Activated CD4-positive, alpha-beta T cell treated with anti-CD3 and anti-CD28 coated beads, Interleukin-2, amount 10 ng/mL, durations not matched to agents 24 days and 14 days (primary cell): ENCODE measurements at regions not wholly inside any gene's neighbourhood (a gene's known extent, or its start where the extent isn't known, plus 50 kb on each side); places are given as distances from the start of the nearest gene placed in this dataset.

Experiments
- DNase-seq: peaks from one replicate; pipeline ENCODE4 v3.0.0; 2022
- H3K27ac Mint-ChIP-seq: one replicate; pipeline ENCODE4 v1.8.0; 2022; ENCODE audit warnings: mild to moderate bottlenecking, mixed read lengths
- H3K27me3 Mint-ChIP-seq: one replicate; pipeline ENCODE4 v1.8.0; 2022; ENCODE audit warnings: mixed read lengths
- H3K36me3 Mint-ChIP-seq: one replicate; pipeline ENCODE4 v1.8.0; 2022; ENCODE audit warnings: low read depth, mild to moderate bottlenecking, mixed read lengths
- H3K4me1 Mint-ChIP-seq: one replicate; pipeline ENCODE4 v1.8.0; 2021; ENCODE audit warnings: mixed read lengths
- H3K4me3 Mint-ChIP-seq: one replicate; pipeline ENCODE4 v1.8.0; 2022; ENCODE audit warnings: mild to moderate bottlenecking, moderate library complexity, mixed read lengths
- H3K9me3 Mint-ChIP-seq: one replicate; pipeline ENCODE4 v1.8.0; 2021; ENCODE audit warnings: mixed read lengths
- intact Hi-C: fragments of 100-400 bp; cut with micrococcal nuclease; formaldehyde crosslinking; loops from one replicate; pipeline ENCODE4 v1.15.1; 2023

DNA sequence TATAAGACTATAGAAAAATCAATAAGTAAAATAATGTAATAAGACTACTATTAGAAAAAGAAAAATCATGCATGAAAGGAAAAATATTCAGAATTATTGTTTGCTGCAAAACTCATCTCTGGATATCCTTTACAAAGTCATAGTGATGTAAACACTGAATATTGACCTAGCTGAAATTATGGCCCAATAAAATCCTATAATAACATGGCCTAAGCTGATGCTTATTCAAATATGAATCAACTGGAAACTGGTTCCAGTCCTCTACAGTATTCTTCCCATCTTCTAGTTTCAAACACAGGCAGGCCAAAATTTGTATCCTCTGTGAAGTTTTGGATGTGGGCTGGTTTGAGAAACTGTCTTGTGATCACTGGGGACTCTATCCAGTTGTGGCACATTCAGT, 134.5 kb downstream of the CNTN3 start:
- intact Hi-C loops: no loop called here

DNA sequence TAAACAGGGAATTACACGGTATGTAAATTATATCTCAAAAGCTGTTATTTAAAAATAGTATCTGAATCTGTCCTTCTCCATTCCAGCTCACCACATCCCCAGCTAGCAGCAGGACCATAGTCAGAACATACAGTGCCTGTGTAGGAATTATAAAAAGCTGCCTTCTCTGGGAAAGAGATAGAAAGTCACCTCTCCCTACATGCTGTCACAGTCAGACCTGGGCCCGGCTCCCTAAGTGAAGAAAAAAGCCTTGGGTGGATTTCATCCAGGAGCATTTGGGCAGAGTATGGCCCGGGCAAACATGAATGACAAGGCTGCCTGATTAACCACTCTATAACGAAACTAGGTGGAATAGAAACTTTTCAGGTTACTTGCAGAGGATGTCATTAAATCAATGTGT, 144.1 kb downstream of the CNTN3 start:
- Mint-ChIP-seq H3K36me3 (no peaks in the 10 kb centered on the region), H3K4me3 (no peak overlapping the region), H3K27ac (no peak overlapping the region), H3K27me3 (no peaks in the 10 kb centered on the region), H3K4me1 (no peaks in the 10 kb centered on the region), H3K9me3 (peaks cover 6% of the 10 kb centered on the region)
- intact Hi-C loops: no loop called here
- DNase-seq: no peak

More for the DNA sequence above, 134.5 kb downstream of the CNTN3 start:
- Mint-ChIP-seq H3K36me3 (no peaks in the 10 kb centered on the region), H3K4me1 (no peaks in the 10 kb centered on the region), H3K4me3 (no peak overlapping the region), H3K27ac (no peak overlapping the region), H3K9me3 (no peaks in the 10 kb centered on the region), H3K27me3 (no peaks in the 10 kb centered on the region)
- no peak for DNase-seq

DNA sequence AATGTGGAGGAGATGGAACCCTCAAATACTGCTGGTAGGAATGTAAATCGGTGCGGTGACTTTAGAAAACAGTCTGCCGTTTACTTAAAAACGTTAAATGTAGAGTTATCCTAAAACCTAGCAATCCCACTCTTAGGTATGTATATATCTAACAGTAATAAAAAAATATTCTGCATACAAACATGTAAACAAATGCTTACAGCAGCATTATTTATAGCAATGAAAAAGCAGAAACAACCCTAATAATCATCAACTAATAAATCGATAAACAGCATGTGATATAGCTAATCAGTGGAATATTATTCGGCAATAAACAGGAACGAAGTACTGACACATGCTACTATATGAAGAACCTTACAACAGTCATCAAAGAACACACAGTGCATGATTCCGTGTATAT, 144.7 kb downstream of the CNTN3 start:
- Mint-ChIP-seq H3K9me3 (peaks cover 6% of the 10 kb centered on the region), H3K4me1 (no peaks in the 10 kb centered on the region), H3K4me3 (no peak overlapping the region), H3K36me3 (no peaks in the 10 kb centered on the region), H3K27me3 (no peaks in the 10 kb centered on the region), H3K27ac (no peak overlapping the region)
- DNase-seq: no peak
- intact Hi-C loops: no loop called here

DNA sequence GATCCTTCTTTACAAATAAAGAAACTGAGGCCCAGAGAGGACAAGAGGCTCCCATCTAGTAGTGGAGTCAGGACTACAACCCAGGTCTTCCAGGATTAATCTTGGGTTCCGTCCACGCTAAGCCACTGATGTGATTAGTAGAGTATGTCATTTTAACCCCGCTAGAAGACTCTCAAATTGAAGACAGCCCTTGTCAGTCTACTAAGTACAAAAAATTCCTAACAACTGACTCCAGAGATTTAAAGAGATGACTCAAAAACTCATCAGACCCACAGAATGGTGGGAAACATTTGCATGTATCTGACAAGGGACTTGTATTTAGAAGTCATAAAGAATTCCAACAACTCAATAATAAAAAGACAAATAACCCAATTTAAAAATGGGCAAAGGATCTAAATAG, 145.3 kb downstream of the CNTN3 start:
- no peaks in the 10 kb centered on the region for H3K4me1 Mint-ChIP-seq
- H3K4me3 Mint-ChIP-seq: no peak overlapping the region
- H3K9me3 Mint-ChIP-seq: peaks cover 6% of the 10 kb centered on the region
- H3K36me3 Mint-ChIP-seq: no peaks in the 10 kb centered on the region
- intact Hi-C loops: no loop called here
- no peaks in the 10 kb centered on the region for H3K27me3 Mint-ChIP-seq
- H3K27ac Mint-ChIP-seq: no peak overlapping the region
- DNase-seq: no peak

DNA sequence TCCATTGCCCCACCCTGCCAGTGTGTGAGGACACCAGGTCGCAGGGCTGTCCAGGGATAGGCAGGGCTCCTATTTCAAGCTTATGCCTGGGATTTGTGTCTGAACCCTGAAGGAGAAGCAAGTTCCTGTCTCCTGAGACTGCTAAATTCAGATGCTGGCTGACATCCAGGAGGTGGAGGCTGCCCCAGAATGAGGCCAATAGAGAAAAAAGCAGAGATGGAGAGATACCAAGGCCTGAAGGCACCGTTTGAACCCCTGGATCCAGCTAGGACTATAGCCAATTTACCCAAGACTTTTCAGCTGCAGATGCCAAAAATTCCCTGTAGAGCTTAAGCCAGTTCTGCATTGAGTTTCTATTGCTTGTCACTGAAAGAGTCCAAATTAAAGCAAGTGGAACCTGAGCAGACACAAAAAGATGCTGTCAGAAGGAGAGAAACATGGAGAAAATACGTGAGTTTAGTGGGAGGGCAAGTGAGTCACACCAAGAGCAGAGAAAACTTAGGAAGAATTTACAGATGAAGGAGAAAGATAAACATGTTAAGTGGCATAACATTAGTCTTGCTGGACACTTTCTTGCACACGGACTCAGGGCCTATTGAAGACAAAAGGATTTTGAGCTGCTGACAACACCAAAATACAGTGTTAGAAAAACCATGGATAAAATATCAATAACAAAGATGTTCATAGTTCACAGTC, 148.6 kb downstream of the CNTN3 start:
- Mint-ChIP-seq H3K27me3 (no peaks in the 10 kb centered on the region), H3K36me3 (no peaks in the 10 kb centered on the region), H3K4me1 (no peaks in the 10 kb centered on the region), H3K4me3 (no peak overlapping the region), H3K9me3 (peaks cover 4% of the 10 kb centered on the region), H3K27ac (no peak overlapping the region)
- intact Hi-C loops: no loop called here
- DNase-seq: no peak

DNA sequence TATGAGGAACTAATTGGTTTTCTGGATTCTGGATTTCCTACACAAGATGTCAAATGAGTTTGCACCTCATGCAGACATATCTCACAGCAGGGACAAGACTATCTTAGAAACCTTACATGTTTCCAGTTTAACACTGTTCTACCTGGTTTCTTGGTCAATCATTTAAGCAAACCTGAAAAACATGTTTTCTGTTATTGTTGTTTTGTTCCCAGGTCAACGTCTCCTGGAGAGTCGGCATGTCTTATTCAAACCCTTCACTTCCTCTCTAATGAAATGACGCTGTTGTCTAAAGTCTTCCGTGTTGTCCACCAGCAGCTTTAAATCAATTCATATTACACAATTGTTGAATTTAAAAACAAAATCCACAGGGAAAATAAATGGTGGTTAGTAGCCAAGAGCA, 150.9 kb downstream of the CNTN3 start:
- Mint-ChIP-seq H3K9me3 (peaks cover 12% of the 10 kb centered on the region), H3K4me3 (no peak overlapping the region), H3K4me1 (no peaks in the 10 kb centered on the region), H3K36me3 (no peaks in the 10 kb centered on the region), H3K27ac (no peak overlapping the region), H3K27me3 (no peaks in the 10 kb centered on the region)
- intact Hi-C loops: no loop called here
- no peak for DNase-seq

DNA sequence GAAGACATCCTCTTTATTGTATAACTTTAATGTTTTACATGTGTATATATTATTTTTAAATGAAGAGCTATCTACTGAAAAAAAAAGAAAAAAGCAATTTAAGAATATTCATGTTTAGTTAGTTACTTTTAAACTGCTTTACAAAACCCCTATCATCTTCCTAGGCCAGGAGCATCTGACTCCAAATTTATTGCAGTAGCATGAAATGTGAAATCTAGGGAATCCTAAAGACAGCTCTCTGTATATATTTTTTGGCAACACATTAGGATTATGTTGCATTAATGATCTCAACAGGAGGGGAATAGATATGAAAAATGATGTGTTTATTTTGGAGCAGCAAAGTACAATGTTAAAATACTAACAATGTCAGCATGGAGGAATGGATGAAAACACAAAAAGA, 158.3 kb downstream of the CNTN3 start:
- H3K36me3 Mint-ChIP-seq: no peaks in the 10 kb centered on the region
- no peak for DNase-seq
- H3K27me3 Mint-ChIP-seq: no peaks in the 10 kb centered on the region

DNA sequence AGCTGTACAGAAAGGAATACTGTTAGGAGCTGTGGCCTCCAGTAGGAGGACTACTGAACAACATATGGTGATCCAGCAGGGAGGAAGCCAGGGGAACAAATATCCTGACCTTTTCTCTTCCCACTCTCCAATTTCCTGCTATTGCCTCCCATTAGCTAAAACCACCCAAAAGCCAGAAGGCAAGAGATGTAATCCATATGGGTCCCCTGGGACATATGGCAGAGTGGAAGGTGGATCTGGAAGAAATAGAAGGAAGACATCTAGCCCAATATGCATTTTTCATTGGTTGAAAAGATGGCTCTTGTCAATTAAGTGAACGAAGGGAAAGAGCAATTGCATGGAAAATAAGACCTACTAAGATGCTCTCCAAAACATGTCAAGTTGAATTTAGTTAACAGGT, 167.2 kb downstream of the CNTN3 start:
- Mint-ChIP-seq H3K4me3 (no peak overlapping the region), H3K4me1 (no peaks in the 10 kb centered on the region), H3K27me3 (no peaks in the 10 kb centered on the region), H3K36me3 (no peaks in the 10 kb centered on the region), H3K27ac (no peak overlapping the region), H3K9me3 (no peaks in the 10 kb centered on the region)
- no peak for DNase-seq
- intact Hi-C loops: no loop called here

More for the DNA sequence above, 158.3 kb downstream of the CNTN3 start:
- no peak overlapping the region for H3K27ac Mint-ChIP-seq
- H3K4me3 Mint-ChIP-seq: no peak overlapping the region
- peaks cover 11% of the 10 kb centered on the region for H3K9me3 Mint-ChIP-seq
- intact Hi-C loops: no loop called here
- H3K4me1 Mint-ChIP-seq: no peaks in the 10 kb centered on the region

DNA sequence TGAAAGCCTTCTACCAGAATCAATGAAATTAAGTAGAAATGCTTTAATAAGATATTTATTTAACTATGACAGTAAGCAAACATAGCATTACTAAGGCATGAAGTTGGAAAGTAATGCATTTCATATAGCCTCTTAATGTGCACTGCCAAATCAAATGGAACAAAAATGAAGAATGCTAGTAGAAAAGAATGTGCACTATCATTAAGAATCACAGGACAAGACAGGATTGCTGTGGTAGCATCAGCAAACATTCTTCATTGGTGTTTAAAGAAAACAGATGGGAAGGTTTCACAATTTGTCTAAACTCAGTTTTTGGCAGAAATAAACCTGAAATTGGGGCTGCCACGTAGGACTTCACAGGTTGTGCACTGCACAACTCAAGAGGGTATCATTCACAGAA, 168.9 kb downstream of the CNTN3 start:
- no peaks in the 10 kb centered on the region for H3K4me1 Mint-ChIP-seq
- DNase-seq: no peak
- no peak overlapping the region for H3K4me3 Mint-ChIP-seq
- no peak overlapping the region for H3K27ac Mint-ChIP-seq
- intact Hi-C loops: no loop called here
- no peaks in the 10 kb centered on the region for H3K36me3 Mint-ChIP-seq
- no peaks in the 10 kb centered on the region for H3K27me3 Mint-ChIP-seq
- no peaks in the 10 kb centered on the region for H3K9me3 Mint-ChIP-seq

DNA sequence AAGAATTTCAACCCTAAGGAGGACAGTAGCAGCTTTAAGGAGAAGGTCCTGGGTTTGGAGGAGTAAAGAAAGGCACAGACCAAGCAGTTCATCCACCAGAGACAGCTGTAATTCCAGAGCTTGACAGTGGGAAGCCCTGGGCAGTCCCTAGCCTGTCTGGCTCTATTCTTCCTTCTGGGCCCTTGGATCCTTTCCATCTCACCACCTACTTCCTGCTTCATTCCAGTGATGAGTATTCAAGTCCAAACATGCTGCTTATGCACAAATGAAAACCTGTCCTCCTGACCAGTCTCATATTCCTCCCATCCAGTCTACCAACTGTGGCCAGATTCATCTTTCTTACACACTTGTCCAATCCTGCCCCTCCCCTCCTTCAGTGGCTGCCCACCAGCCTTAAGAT, 171.4 kb downstream of the CNTN3 start:
- Mint-ChIP-seq H3K27ac (no peak overlapping the region), H3K36me3 (no peaks in the 10 kb centered on the region), H3K27me3 (no peaks in the 10 kb centered on the region), H3K4me1 (no peaks in the 10 kb centered on the region), H3K4me3 (no peak overlapping the region), H3K9me3 (no peaks in the 10 kb centered on the region)
- DNase-seq: no peak
- intact Hi-C loops: no loop called here

DNA sequence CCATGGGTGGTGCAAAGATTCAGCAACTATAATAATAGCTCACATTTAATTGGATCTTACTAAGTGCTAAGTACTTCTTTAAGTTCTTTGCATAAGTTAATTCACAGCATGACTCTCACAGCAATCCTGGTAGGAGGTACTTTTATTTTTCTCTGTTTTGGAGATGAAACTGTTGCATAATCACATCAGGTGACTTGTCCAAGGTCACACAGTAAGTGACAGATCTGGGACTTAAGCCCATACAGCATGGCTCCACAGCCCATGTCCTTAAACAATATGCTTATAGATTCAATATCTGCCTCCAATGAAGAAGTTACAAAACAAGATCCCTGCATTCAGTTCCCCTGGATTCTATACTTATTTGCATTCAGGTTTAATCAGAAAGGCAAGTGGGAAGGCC, 171.8 kb downstream of the CNTN3 start:
- H3K4me3 Mint-ChIP-seq: no peak overlapping the region
- no peaks in the 10 kb centered on the region for H3K36me3 Mint-ChIP-seq
- no peaks in the 10 kb centered on the region for H3K9me3 Mint-ChIP-seq
- intact Hi-C loops: no loop called here
- H3K27ac Mint-ChIP-seq: no peak overlapping the region
- H3K4me1 Mint-ChIP-seq: no peaks in the 10 kb centered on the region
- no peak for DNase-seq
- no peaks in the 10 kb centered on the region for H3K27me3 Mint-ChIP-seq

DNA sequence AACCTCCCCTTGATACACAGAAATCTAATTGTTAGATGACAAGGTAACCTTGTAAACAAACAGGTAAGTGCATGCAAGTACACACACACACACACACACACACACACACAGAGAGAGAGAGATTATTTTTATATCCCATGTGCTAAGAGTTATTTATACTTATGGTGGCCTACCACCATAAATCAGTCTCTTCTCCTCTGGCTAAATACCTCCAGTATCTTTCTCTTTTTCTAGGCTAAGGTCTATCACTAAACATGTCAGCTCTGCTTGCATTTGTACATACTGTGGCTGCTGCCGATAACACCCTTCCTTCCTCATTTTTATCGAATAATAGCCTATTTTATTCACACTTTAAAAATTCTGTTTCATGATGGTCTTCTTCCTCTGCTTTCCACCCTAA, 172.4 kb downstream of the CNTN3 start:
- Mint-ChIP-seq H3K4me1 (no peaks in the 10 kb centered on the region), H3K27ac (no peak overlapping the region)

DNA sequence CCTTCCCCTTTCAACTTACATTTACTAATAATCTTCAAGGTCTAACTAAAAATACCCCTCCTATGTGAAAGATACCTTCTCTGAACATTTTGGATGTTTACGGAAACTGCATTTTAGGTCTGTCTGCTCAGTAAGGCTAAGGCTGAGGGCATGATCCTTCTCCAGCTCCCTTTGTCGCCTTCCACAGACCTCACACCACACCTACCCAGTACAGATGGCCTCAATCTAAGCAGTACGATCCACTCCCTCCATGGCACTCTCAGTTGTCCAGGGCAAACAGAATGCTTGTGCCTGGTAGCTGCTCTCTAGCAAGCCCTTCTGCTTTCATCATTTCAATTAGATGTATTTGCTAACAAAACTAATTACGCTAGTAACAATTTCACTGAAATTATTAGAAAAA, 178.3 kb downstream of the CNTN3 start:
- Mint-ChIP-seq H3K9me3 (no peaks in the 10 kb centered on the region), H3K4me1 (no peaks in the 10 kb centered on the region), H3K36me3 (no peaks in the 10 kb centered on the region), H3K27ac (no peak overlapping the region), H3K27me3 (no peaks in the 10 kb centered on the region), H3K4me3 (no peak overlapping the region)
- no peak for DNase-seq
- intact Hi-C loops: no loop called here

More for the DNA sequence above, 172.4 kb downstream of the CNTN3 start:
- DNase-seq: no peak
- H3K9me3 Mint-ChIP-seq: no peaks in the 10 kb centered on the region
- H3K27me3 Mint-ChIP-seq: no peaks in the 10 kb centered on the region
- no peaks in the 10 kb centered on the region for H3K36me3 Mint-ChIP-seq
- no peak overlapping the region for H3K4me3 Mint-ChIP-seq
- intact Hi-C loops: no loop called here

DNA sequence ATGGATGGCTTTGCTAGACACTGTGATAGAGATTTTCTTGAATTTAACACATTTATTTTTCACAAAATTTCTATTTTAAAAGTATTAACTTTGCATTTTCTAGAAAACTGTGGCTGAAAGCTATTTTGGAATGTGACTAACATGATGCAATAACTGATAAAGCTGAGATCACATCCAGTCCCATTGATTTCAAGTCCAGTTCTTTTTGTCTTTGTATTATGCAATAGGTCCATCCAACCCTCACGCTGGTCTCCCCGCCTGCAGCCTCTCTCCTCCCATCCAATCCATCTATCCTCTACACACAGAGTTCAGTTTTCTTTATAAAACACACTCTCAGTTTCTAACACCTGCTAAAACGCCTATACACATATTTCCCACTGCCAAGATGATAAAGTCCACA, 178.8 kb downstream of the CNTN3 start:
- H3K9me3 Mint-ChIP-seq: no peaks in the 10 kb centered on the region
- intact Hi-C loops: no loop called here
- no peaks in the 10 kb centered on the region for H3K36me3 Mint-ChIP-seq
- no peak overlapping the region for H3K4me3 Mint-ChIP-seq
- H3K27ac Mint-ChIP-seq: no peak overlapping the region
- H3K27me3 Mint-ChIP-seq: no peaks in the 10 kb centered on the region
- no peaks in the 10 kb centered on the region for H3K4me1 Mint-ChIP-seq
- DNase-seq: no peak

DNA sequence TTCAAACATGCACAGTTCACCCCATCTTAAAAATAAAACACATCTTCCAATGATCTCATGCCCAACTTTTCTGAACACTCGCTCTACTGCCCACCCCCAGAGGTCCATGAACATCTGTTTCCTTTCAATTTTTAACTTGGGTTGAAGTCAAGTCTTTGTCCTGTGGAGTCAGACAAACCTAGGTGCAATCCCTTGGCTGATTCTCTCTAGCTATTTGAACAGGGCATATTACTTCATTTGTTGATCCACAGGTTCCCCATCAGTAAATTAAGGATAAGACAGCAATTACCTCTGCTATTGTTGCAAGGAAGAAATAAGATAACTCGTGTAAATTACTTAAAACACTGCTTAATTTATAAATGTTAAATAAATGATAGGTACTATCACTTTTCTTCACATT, 180.1 kb downstream of the CNTN3 start:
- no peaks in the 10 kb centered on the region for H3K9me3 Mint-ChIP-seq
- no peak overlapping the region for H3K27ac Mint-ChIP-seq
- intact Hi-C loops: no loop called here

More for the DNA sequence above, 180.1 kb downstream of the CNTN3 start:
- Mint-ChIP-seq H3K36me3 (no peaks in the 10 kb centered on the region), H3K4me1 (no peaks in the 10 kb centered on the region), H3K4me3 (no peak overlapping the region), H3K27me3 (no peaks in the 10 kb centered on the region)
- DNase-seq: no peak
